ENCODE measurements at regions not wholly inside any gene's neighbourhood (a gene's known extent, or its start where the extent isn't known, plus 50 kb on each side); places are given as distances from the start of the nearest gene placed in this dataset.

GRCh38 chr10:126781450-126782216 lies 111.1 kb upstream of the C10orf90 start:
- Mint-ChIP-seq H3K36me3 (ENCODE audit: unreplicated experiment) (no peaks in the 10 kb centered on the region), H3K27ac (ENCODE audit: unreplicated experiment) (no peak overlapping the region), H3K27me3 (ENCODE audit: unreplicated experiment) (no peaks in the 10 kb centered on the region), H3K9me3 (ENCODE audit: unreplicated experiment) (no peaks in the 10 kb centered on the region), H3K4me3 (ENCODE audit: unreplicated experiment) (no peak overlapping the region), H3K4me1 (ENCODE audit: unreplicated experiment) (no peaks in the 10 kb centered on the region)
- no peak for TF ChIP-seq CTCF (IDR thresholded peaks at IDR 0.05)
- no peak for DNase-seq (ENCODE audit: extremely low spot score, unreplicated experiment)

GRCh38 chr10:126783806-126784557 lies 113.5 kb upstream of the C10orf90 start:
- H3K9me3 Mint-ChIP-seq (ENCODE audit: unreplicated experiment), result no peaks in the 10 kb centered on the region
- DNase-seq (ENCODE audit: extremely low spot score, unreplicated experiment), result no peak
- H3K4me1 Mint-ChIP-seq (ENCODE audit: unreplicated experiment), result no peaks in the 10 kb centered on the region
- H3K36me3 Mint-ChIP-seq (ENCODE audit: unreplicated experiment), result no peaks in the 10 kb centered on the region
- H3K27ac Mint-ChIP-seq (ENCODE audit: unreplicated experiment), result no peak overlapping the region
- no peak overlapping the region for H3K4me3 Mint-ChIP-seq (ENCODE audit: unreplicated experiment)
- H3K27me3 Mint-ChIP-seq (ENCODE audit: unreplicated experiment), result no peaks in the 10 kb centered on the region
- TF ChIP-seq CTCF (IDR thresholded peaks at IDR 0.05), result no peak

- H3K27ac Mint-ChIP-seq (ENCODE audit: unreplicated experiment), result no peak overlapping the region
- H3K36me3 Mint-ChIP-seq (ENCODE audit: unreplicated experiment), result no peaks in the 10 kb centered on the region
- no peak for TF ChIP-seq CTCF (IDR thresholded peaks at IDR 0.05)
- H3K9me3 Mint-ChIP-seq (ENCODE audit: unreplicated experiment), result peaks cover under 1% of the 10 kb centered on the region
- H3K27me3 Mint-ChIP-seq (ENCODE audit: unreplicated experiment), result peaks cover 4% of the 10 kb centered on the region
- no peak overlapping the region for H3K4me3 Mint-ChIP-seq (ENCODE audit: unreplicated experiment)
- no peaks in the 10 kb centered on the region for H3K4me1 Mint-ChIP-seq (ENCODE audit: unreplicated experiment)
- DNase-seq (ENCODE audit: extremely low spot score, unreplicated experiment), result no peak
Measured at GRCh38 chr10:126787201-126787600, 116.7 kb upstream of the C10orf90 start.

GRCh38 chr10:126795318-126795717 lies 109.9 kb upstream of the DOCK1 start:
- Mint-ChIP-seq H3K36me3 (ENCODE audit: unreplicated experiment) (no peaks in the 10 kb centered on the region), H3K4me3 (ENCODE audit: unreplicated experiment) (no peak overlapping the region), H3K27ac (ENCODE audit: unreplicated experiment) (no peak overlapping the region), H3K4me1 (ENCODE audit: unreplicated experiment) (no peaks in the 10 kb centered on the region), H3K9me3 (ENCODE audit: unreplicated experiment) (peaks cover 26% of the 10 kb centered on the region), H3K27me3 (ENCODE audit: unreplicated experiment) (no peaks in the 10 kb centered on the region)
- no peak for DNase-seq (ENCODE audit: extremely low spot score, unreplicated experiment)
- TF ChIP-seq CTCF (IDR thresholded peaks at IDR 0.05), result no peak

- Mint-ChIP-seq H3K9me3 (ENCODE audit: unreplicated experiment) (peaks cover 12% of the 10 kb centered on the region), H3K27ac (ENCODE audit: unreplicated experiment) (no peak overlapping the region), H3K27me3 (ENCODE audit: unreplicated experiment) (no peaks in the 10 kb centered on the region), H3K4me3 (ENCODE audit: unreplicated experiment) (no peak overlapping the region), H3K36me3 (ENCODE audit: unreplicated experiment) (no peaks in the 10 kb centered on the region), H3K4me1 (ENCODE audit: unreplicated experiment) (no peaks in the 10 kb centered on the region)
- DNase-seq (ENCODE audit: extremely low spot score, unreplicated experiment), result no peak
- no peak for TF ChIP-seq CTCF (IDR thresholded peaks at IDR 0.05)
Measured at GRCh38 chr10:126798649-126799048, 106.6 kb upstream of the DOCK1 start.
